PC-3 (cell line): ENCODE measurements at regions not wholly inside any gene's neighbourhood (a gene's known extent, or its start where the extent isn't known, plus 50 kb on each side); places are given as distances from the start of the nearest gene placed in this dataset.

Source experiments
- EZH2 ChIP-seq: fragments of 300-600 bp; sonication (generic); IDR thresholded peaks from one replicate; pipeline ENCODE4 v1.6.1; 2017; ENCODE audit warnings: antibody characterized with exemption, mild to moderate bottlenecking, low read length; ENCODE audit not compliant: unreplicated experiment
- EZH2phosphoT487 ChIP-seq: fragments of 300-600 bp; sonication (generic); IDR thresholded peaks from 2 replicates; pipeline ENCODE4 v1.6.1; 2018; ENCODE audit warnings: mild to moderate bottlenecking, antibody characterized with exemption, low read length, borderline replicate concordance
- TF ChIP-seq, protein P1 (sequence below): fragments of 300-600 bp; sonication (generic); conservative IDR thresholded peaks from 2 replicates; pipeline ENCODE4 v1.5.1; 2017; ENCODE audit warnings: antibody characterized with exemption, low read depth, mild to moderate bottlenecking, low read length

DNA sequence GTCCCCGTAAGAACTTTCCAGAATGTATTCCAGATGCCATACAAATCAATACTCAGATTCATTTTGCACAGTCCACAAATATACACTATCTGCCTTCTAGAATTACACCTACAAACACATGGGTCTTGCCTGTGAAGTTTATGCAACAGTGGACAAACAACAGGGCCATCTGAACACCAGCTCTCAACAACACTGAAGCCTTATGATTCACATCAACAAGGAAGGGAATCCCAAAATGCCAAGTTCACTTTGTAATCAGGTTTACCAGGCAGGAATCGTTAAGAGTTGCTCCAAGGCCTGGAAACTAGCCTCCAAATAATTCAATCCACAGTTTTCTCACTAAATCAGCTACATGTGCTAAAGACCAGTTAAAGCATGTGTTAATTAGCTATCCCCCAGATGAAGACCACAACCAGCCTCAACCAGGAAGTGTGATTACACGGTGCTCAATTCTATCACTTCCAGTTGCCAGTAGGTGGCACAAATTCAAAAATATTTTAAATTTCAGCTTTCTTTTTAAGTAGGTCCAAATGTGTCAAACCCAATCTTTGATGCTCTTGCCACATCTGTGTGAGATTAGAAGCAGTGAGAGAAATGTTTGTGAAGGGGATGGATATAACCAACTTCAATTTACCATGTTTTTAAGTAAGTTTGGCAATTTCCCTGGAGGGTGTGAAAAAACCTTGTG is 139.1 kb upstream of the BDNF start:
- TF ChIP-seq, protein P1, sequence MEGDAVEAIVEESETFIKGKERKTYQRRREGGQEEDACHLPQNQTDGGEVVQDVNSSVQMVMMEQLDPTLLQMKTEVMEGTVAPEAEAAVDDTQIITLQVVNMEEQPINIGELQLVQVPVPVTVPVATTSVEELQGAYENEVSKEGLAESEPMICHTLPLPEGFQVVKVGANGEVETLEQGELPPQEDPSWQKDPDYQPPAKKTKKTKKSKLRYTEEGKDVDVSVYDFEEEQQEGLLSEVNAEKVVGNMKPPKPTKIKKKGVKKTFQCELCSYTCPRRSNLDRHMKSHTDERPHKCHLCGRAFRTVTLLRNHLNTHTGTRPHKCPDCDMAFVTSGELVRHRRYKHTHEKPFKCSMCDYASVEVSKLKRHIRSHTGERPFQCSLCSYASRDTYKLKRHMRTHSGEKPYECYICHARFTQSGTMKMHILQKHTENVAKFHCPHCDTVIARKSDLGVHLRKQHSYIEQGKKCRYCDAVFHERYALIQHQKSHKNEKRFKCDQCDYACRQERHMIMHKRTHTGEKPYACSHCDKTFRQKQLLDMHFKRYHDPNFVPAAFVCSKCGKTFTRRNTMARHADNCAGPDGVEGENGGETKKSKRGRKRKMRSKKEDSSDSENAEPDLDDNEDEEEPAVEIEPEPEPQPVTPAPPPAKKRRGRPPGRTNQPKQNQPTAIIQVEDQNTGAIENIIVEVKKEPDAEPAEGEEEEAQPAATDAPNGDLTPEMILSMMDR: peak; percentile 75
- no peak for TF ChIP-seq EZH2
- TF ChIP-seq EZH2phosphoT487: no peak
